SU-DHL-6 (cell line): ENCODE measurements at regions not wholly inside any gene's neighbourhood (a gene's known extent, or its start where the extent isn't known, plus 50 kb on each side); places are given as distances from the start of the nearest gene placed in this dataset.

Experiments used
- H2AFZ ChIP-seq: fragments of 200-600 bp; sonication (generic); 2 replicates; pipeline ENCODE4 v1.6.1; 2014; ENCODE audit warnings: low read depth, mild to moderate bottlenecking, moderate library complexity, mixed read lengths, antibody characterized with exemption, low read length; ENCODE audit not compliant: severe bottlenecking
- H3F3A ChIP-seq: fragments of 200-600 bp; shearing (Covaris generic); 2 replicates; pipeline ENCODE4 v1.6.0; 2016; ENCODE audit warnings: antibody characterized with exemption, mild to moderate bottlenecking; ENCODE audit not compliant: insufficient read depth
- H3K27ac ChIP-seq: fragments of 200-600 bp; sonication (generic); 2 replicates; pipeline ENCODE4 v1.5.1; 2016; ENCODE audit warnings: low read depth, mild to moderate bottlenecking, low read length, moderate library complexity, mixed read lengths
- H3K27me3 ChIP-seq: fragments of 200-600 bp; sonication (generic), shearing (Covaris generic); 2 replicates; pipeline ENCODE4 v1.6.0; 2014; ENCODE audit warnings: mild to moderate bottlenecking, low read length
- H3K36me3 ChIP-seq: fragments of 200-600 bp; sonication (generic); 2 replicates; pipeline ENCODE4 v1.6.1; 2014; ENCODE audit warnings: mild to moderate bottlenecking, low read length, mixed read lengths
- H3K4me2 ChIP-seq: fragments of 300-600, 200-600 bp; shearing (Covaris generic), sonication (generic); 2 replicates; pipeline ENCODE4 v1.6.0; 2014; ENCODE audit warnings: low read length, low read depth, mild to moderate bottlenecking; ENCODE audit not compliant: poor library complexity, severe bottlenecking
- H3K4me3 ChIP-seq: fragments of 200-600 bp; sonication (generic); 2 replicates; pipeline ENCODE4 v1.5.1; 2014; ENCODE audit warnings: antibody characterized with exemption, low read length, mild to moderate bottlenecking, mixed read lengths; ENCODE audit not compliant: insufficient read depth, poor library complexity, severe bottlenecking
- H3K79me2 ChIP-seq: fragments of 200-600 bp; sonication (generic); 2 replicates; pipeline ENCODE4 v1.6.1; 2014; ENCODE audit warnings: mild to moderate bottlenecking, low read length, moderate library complexity; ENCODE audit not compliant: insufficient read depth
- H3K9ac ChIP-seq: fragments of 200-600 bp; sonication (generic); 2 replicates; pipeline ENCODE4 v1.7.0; 2014; ENCODE audit warnings: mild to moderate bottlenecking, low read length
- H3K9me2 ChIP-seq: fragments of 200-600 bp; sonication (generic); replicated peaks from 2 replicates; pipeline ENCODE4 v1.6.1; 2014; ENCODE audit warnings: low read length; ENCODE audit not compliant: insufficient read depth
- H3K9me3 ChIP-seq: fragments of 200-600 bp; sonication (generic); 2 replicates; pipeline ENCODE4 v1.6.1; 2014; ENCODE audit warnings: low read length, mixed read lengths; ENCODE audit not compliant: insufficient read depth
- H4K20me1 ChIP-seq: fragments of 200-600 bp; sonication (generic); 2 replicates; pipeline ENCODE4 v1.6.1; 2014; ENCODE audit warnings: low read depth, mild to moderate bottlenecking, antibody characterized with exemption, low read length, moderate library complexity, mixed read lengths
- EZH2phosphoT487 ChIP-seq: fragments of 200-600 bp; sonication (generic), shearing (Covaris generic); conservative IDR thresholded peaks from 2 replicates; pipeline ENCODE4 v1.6.1; 2018; ENCODE audit warnings: mild to moderate bottlenecking, antibody characterized with exemption, low read length, moderate library complexity, mixed read lengths
- TF ChIP-seq, protein P1 (sequence below): fragments of 200-600 bp; sonication (generic); IDR thresholded peaks from one replicate; pipeline ENCODE4 v1.5.1; 2017; ENCODE audit warnings: antibody characterized with exemption, mild to moderate bottlenecking, low read length, moderate library complexity; ENCODE audit not compliant: insufficient read depth, poor library complexity, severe bottlenecking

DNA sequence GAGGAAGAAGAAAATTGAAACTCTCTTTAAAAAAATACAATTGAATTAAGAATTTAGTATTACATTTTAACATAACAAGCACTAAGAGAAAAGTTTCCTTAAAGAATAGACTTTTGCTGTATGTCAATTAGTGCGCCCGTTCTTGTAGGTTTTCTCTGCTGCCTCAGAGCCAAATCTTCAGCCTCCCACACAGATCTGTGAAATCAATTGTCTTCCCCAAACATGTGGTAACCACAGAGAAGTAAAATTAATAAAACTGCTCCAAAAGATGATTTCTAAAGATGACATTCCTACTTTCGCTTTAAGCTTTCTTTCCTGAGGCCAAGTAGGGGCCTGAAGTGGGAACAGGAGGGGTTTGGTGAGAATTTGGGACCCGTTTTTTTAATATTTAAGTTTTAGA lies 113.2 kb upstream of the ADO start:
- no peak overlapping the region for H3K27ac ChIP-seq
- no peaks in the 10 kb centered on the region for H3K36me3 ChIP-seq
- H3K27me3 ChIP-seq, result no peaks in the 10 kb centered on the region
- peaks cover 8% of the 10 kb centered on the region; the same call in 1 of the 2 replicates for H3K9me3 ChIP-seq
- no peaks in the 10 kb centered on the region for H3K9me2 ChIP-seq
- no peaks in the 10 kb centered on the region for H3F3A ChIP-seq
- TF ChIP-seq, protein P1, sequence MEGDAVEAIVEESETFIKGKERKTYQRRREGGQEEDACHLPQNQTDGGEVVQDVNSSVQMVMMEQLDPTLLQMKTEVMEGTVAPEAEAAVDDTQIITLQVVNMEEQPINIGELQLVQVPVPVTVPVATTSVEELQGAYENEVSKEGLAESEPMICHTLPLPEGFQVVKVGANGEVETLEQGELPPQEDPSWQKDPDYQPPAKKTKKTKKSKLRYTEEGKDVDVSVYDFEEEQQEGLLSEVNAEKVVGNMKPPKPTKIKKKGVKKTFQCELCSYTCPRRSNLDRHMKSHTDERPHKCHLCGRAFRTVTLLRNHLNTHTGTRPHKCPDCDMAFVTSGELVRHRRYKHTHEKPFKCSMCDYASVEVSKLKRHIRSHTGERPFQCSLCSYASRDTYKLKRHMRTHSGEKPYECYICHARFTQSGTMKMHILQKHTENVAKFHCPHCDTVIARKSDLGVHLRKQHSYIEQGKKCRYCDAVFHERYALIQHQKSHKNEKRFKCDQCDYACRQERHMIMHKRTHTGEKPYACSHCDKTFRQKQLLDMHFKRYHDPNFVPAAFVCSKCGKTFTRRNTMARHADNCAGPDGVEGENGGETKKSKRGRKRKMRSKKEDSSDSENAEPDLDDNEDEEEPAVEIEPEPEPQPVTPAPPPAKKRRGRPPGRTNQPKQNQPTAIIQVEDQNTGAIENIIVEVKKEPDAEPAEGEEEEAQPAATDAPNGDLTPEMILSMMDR, result no peak
- no peak for TF ChIP-seq EZH2phosphoT487
- no peak overlapping the region for H3K9ac ChIP-seq
- H2AFZ ChIP-seq, result no peak overlapping the region
- H3K4me3 ChIP-seq, result no peak overlapping the region
- no peaks in the 10 kb centered on the region for H3K79me2 ChIP-seq
- no peak overlapping the region for H3K4me2 ChIP-seq
- H4K20me1 ChIP-seq, result no peaks in the 10 kb centered on the region

DNA sequence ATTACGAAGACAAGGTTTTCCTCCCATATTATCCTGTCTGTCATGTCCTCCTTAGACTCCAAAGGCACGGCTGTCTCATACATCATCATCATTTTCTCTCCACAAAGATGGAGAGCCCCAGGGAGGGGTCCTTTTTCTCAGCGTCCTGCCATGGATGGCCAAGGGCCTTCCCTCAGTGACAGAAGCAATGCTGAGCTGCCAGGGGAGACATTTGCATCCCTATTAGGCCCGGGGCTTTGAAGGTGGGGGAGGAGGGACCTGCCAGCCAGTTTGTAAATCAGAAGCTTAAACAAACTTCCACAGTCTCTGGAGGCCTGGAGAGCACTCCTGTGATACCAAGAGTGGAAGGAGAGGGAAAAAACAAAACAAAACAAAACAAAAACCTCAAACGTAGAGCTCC lies 112.4 kb upstream of the ADO start:
- Histone ChIP-seq H3K9ac (no peak overlapping the region), H3K4me3 (no peak overlapping the region), H2AFZ (no peak overlapping the region)

DNA sequence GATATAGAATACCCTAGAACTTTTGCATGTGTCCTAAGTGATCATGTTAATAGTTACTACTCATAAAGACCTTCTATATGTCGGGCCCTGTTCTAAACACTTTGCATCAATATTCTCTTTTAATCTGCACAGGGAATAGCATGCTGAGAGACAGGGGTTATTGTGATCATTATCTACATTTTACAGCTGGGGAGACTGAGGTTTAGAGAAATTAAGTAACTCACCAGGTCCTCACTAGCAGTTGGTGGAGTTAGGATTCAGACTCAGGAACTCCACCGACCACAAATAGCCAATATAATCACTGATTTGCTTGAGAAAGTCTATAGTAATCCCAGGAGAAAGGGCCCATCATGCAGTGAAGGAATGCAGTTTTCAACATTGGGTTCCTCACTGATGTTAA lies 111.2 kb upstream of the ADO start:
- Histone ChIP-seq H3K27me3 (no peaks in the 10 kb centered on the region), H3K9me3 (peaks cover 6% of the 10 kb centered on the region; the same call in 1 of the 2 replicates), H2AFZ (no peak overlapping the region), H3K36me3 (no peaks in the 10 kb centered on the region), H4K20me1 (no peaks in the 10 kb centered on the region), H3K9ac (no peak overlapping the region), H3K4me2 (no peak overlapping the region), H3K9me2 (no peaks in the 10 kb centered on the region), H3K4me3 (no peak overlapping the region), H3K79me2 (no peaks in the 10 kb centered on the region), H3F3A (no peaks in the 10 kb centered on the region), H3K27ac (no peak overlapping the region)
- TF ChIP-seq, protein P1, result no peak
- TF ChIP-seq EZH2phosphoT487, result no peak

More for the DNA sequence above, 112.4 kb upstream of the ADO start:
- peaks cover 4% of the 10 kb centered on the region; the same call in 1 of the 2 replicates for H3K9me3 ChIP-seq
- TF ChIP-seq EZH2phosphoT487, result no peak
- TF ChIP-seq, protein P1, result no peak
- no peaks in the 10 kb centered on the region for H3F3A ChIP-seq
- no peaks in the 10 kb centered on the region for H3K79me2 ChIP-seq
- H3K4me2 ChIP-seq, result no peak overlapping the region
- no peaks in the 10 kb centered on the region for H3K27me3 ChIP-seq
- H3K27ac ChIP-seq, result no peak overlapping the region
- H3K9me2 ChIP-seq, result no peaks in the 10 kb centered on the region
- H3K36me3 ChIP-seq, result no peaks in the 10 kb centered on the region
- no peaks in the 10 kb centered on the region for H4K20me1 ChIP-seq
